Trophoblast cell (in vitro differentiated cells and primary cell): ENCODE measurements at regions not wholly inside any gene's neighbourhood (a gene's known extent, or its start where the extent isn't known, plus 50 kb on each side); places are given as distances from the start of the nearest gene placed in this dataset.

Source experiments
- DNase-seq, 2 donors: peaks; one replicate each; pipeline ENCODE4 v3.0.0-alpha.2; 2016
- H2AFZ ChIP-seq: 2 replicates; pipeline ENCODE4 v1.6.1; 2013; ENCODE audit warnings: low read length, moderate library complexity, mild to moderate bottlenecking; ENCODE audit not compliant: insufficient read depth, poor library complexity
- H2AK5ac ChIP-seq: 2 replicates; pipeline ENCODE4 v1.6.1; 2013; ENCODE audit warnings: mild to moderate bottlenecking, low read length
- H2BK120ac ChIP-seq: 2 replicates; pipeline ENCODE4 v1.6.1; 2013; ENCODE audit warnings: low read length, mild to moderate bottlenecking, moderate library complexity; ENCODE audit not compliant: insufficient read depth, poor library complexity
- H2BK12ac ChIP-seq: 2 replicates; pipeline ENCODE4 v1.6.1; 2013; ENCODE audit warnings: mild to moderate bottlenecking, low read length, moderate library complexity
- H2BK5ac ChIP-seq: 2 replicates; pipeline ENCODE4 v1.6.1; 2013; ENCODE audit warnings: low read length, low read depth, moderate library complexity, mild to moderate bottlenecking; ENCODE audit not compliant: poor library complexity
- H3K14ac ChIP-seq: 2 replicates; pipeline ENCODE4 v1.6.1; 2013; ENCODE audit warnings: mild to moderate bottlenecking, low read length
- H3K18ac ChIP-seq: 2 replicates; pipeline ENCODE4 v1.6.1; 2013; ENCODE audit warnings: mild to moderate bottlenecking, low read length
- H3K23ac ChIP-seq: 2 replicates; pipeline ENCODE4 v1.6.1; 2013; ENCODE audit warnings: low read length
- H3K27ac ChIP-seq: 2 replicates; pipeline ENCODE4 v1.5.1; 2013; ENCODE audit warnings: low read depth, mild to moderate bottlenecking, inconsistent platforms, low read length, moderate library complexity
- H3K27me3 ChIP-seq: 2 replicates; pipeline ENCODE4 v1.6.1; 2013; ENCODE audit warnings: inconsistent platforms, mild to moderate bottlenecking, low read length, moderate library complexity; ENCODE audit not compliant: insufficient read depth
- H3K36me3 ChIP-seq, 2 experiments: 1 replicate in 1 of 2; 2 replicates in 1 of 2; pipeline ENCODE4 v1.6.1; 2013; ENCODE audit warnings: low read length in 2 of 2, mild to moderate bottlenecking in 2 of 2, moderate library complexity in 1 of 2; ENCODE audit not compliant: insufficient read depth in 2 of 2, control insufficient read depth in 1 of 2
- H3K4ac ChIP-seq: 2 replicates; pipeline ENCODE4 v1.6.1; 2013; ENCODE audit warnings: low read depth, mild to moderate bottlenecking, low read length, moderate library complexity
- H3K4me1 ChIP-seq, 2 experiments: 1 replicate in 1 of 2; 2 replicates in 1 of 2; pipeline ENCODE4 v1.6.1; 2013; ENCODE audit warnings: low read length in 2 of 2, mild to moderate bottlenecking in 2 of 2, moderate library complexity in 1 of 2; ENCODE audit not compliant: insufficient read depth in 2 of 2, control insufficient read depth in 1 of 2
- H3K4me2 ChIP-seq: 2 replicates; pipeline ENCODE4 v1.6.1; 2013; ENCODE audit warnings: inconsistent platforms, mild to moderate bottlenecking, low read length, moderate library complexity
- H3K4me3 ChIP-seq: 2 replicates; pipeline ENCODE4 v1.5.1; 2013; ENCODE audit warnings: mild to moderate bottlenecking, low read depth, low read length, inconsistent platforms
- H3K79me1 ChIP-seq: one replicate; pipeline ENCODE4 v1.6.1; 2013; ENCODE audit warnings: low read length
- H3K79me2 ChIP-seq: 2 replicates; pipeline ENCODE4 v1.6.1; 2013; ENCODE audit warnings: low read length, mild to moderate bottlenecking; ENCODE audit not compliant: control insufficient read depth, insufficient read depth, poor library complexity
- H3K9ac ChIP-seq: 2 replicates; pipeline ENCODE4 v1.6.1; 2013; ENCODE audit warnings: mild to moderate bottlenecking, low read length
- H3K9me3 ChIP-seq: 2 replicates; pipeline ENCODE4 v1.6.1; 2013; ENCODE audit warnings: low read depth, mild to moderate bottlenecking, control low read depth, inconsistent platforms, low read length; ENCODE audit not compliant: insufficient read depth
- H4K12ac ChIP-seq: 2 replicates; pipeline ENCODE4 v1.6.1; 2013; ENCODE audit warnings: low read depth, mild to moderate bottlenecking, low read length, moderate library complexity
- H4K8ac ChIP-seq: 2 replicates; pipeline ENCODE4 v1.6.1; 2013; ENCODE audit warnings: low read depth, mild to moderate bottlenecking, low read length, moderate library complexity
- H4K91ac ChIP-seq: one replicate; pipeline ENCODE4 v1.6.1; 2013; ENCODE audit warnings: low read depth, mild to moderate bottlenecking, low read length, moderate library complexity
- WGBS: extraction: QIAGEN DNeasy Blood & Tissue Kit; methylation state at CpG from one replicate; pipeline ENCODE4 v1.1.7; 2013; ENCODE audit warnings: missing lambda C conversion rate; ENCODE audit not compliant: insufficient read length, insufficient coverage; ENCODE audit errors: extremely low coverage; 5-methylcytosine and 5-hydroxymethylcytosine counted together

GRCh38 chr7:156001496-156002260 lies 189.4 kb upstream of the SHH start:
- H3K23ac ChIP-seq = no peak overlapping the region
- H3K4ac ChIP-seq = no peak overlapping the region
- no peak overlapping the region for H2BK5ac ChIP-seq
- H3K4me2 ChIP-seq = no peak overlapping the region
- H4K91ac ChIP-seq = no peak overlapping the region
- H2BK120ac ChIP-seq = no peak overlapping the region
- no peaks in the 10 kb centered on the region for H3K36me3 ChIP-seq
- H2AK5ac ChIP-seq = no peak overlapping the region
- H2AFZ ChIP-seq = no peak overlapping the region
- H3K18ac ChIP-seq = no peak overlapping the region
- H4K8ac ChIP-seq = no peak overlapping the region
- no peak overlapping the region for H3K4me3 ChIP-seq
- H3K27ac ChIP-seq = no peak overlapping the region
- H3K14ac ChIP-seq = no peak overlapping the region
- no CpG with 5 or more reads among the region's 25 CpGs for WGBS
- H3K79me1 ChIP-seq = no peaks in the 10 kb centered on the region
- H3K4me1 ChIP-seq = no peaks in the 10 kb centered on the region
- H3K9ac ChIP-seq = no peak overlapping the region
- H2BK12ac ChIP-seq = no peak overlapping the region
- H3K9me3 ChIP-seq = no peaks in the 10 kb centered on the region
- no peak for DNase-seq
- no peaks in the 10 kb centered on the region for H3K27me3 ChIP-seq
- no peak overlapping the region for H4K12ac ChIP-seq
- H3K79me2 ChIP-seq = no peaks in the 10 kb centered on the region

- H3K18ac ChIP-seq = no peak overlapping the region
- no peak overlapping the region for H3K4me3 ChIP-seq
- no peak overlapping the region for H3K9ac ChIP-seq
- H3K27me3 ChIP-seq = no peaks in the 10 kb centered on the region
- H2BK12ac ChIP-seq = no peak overlapping the region
- H3K36me3 ChIP-seq = no peaks in the 10 kb centered on the region
- H2AFZ ChIP-seq = no peak overlapping the region
- no peak overlapping the region for H2AK5ac ChIP-seq
- H4K8ac ChIP-seq = no peak overlapping the region
- H3K23ac ChIP-seq = no peak overlapping the region
- H4K12ac ChIP-seq = no peak overlapping the region
- no peaks in the 10 kb centered on the region for H3K4me1 ChIP-seq
- H3K4me2 ChIP-seq = no peak overlapping the region
- DNase-seq = no peak
- no peaks in the 10 kb centered on the region for H3K79me2 ChIP-seq
- H2BK5ac ChIP-seq = no peak overlapping the region
- H3K4ac ChIP-seq = no peak overlapping the region
- no peaks in the 10 kb centered on the region for H3K9me3 ChIP-seq
- no peak overlapping the region for H4K91ac ChIP-seq
- H3K14ac ChIP-seq = no peak overlapping the region
- no peak overlapping the region for H3K27ac ChIP-seq
- no peaks in the 10 kb centered on the region for H3K79me1 ChIP-seq
- no CpG with 5 or more reads among the region's 27 CpGs for WGBS
- H2BK120ac ChIP-seq = no peak overlapping the region
Measured at GRCh38 chr7:156000601-156001396, 188.5 kb upstream of the SHH start.

DNA sequence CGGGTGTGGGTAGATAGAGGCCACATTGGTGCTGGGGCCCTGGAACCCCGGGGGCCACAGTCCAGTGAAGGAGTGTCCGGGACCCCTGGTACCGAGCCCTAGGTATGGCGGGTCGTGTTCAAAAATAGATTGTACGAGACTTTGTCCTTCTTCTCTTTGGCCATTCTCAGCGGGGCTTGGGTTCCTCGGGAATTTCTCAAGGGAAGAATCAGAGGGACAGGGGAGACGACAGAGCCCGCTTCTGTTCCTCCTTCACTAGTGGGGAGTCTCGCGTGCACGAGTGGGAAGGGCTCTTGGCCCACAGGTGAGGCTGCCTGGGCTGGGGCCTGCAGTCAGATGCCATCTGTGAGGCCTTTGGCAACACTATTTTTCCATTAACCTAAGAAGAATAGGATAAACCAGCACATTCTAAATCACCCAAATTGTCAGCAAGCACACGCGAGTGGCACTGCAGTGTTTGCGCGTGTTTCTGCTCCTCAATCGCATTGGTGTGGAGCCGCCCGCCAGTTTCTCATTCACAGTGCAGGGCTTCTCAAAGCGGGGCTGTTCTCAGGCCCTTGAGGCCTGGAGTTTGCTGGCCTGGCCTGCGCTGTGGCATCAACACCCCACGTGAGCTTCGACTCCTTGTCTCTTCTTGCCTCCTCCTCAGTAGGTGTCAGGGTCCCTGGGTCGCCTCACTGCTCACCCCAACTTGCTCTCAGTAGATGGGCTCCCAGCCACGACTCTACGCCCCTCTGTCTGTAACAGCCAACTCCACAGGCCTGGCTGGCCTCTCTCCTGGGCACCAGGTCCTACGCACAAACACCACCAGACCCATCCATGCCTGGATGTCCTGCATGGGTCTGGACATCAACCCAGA lies 187.6 kb upstream of the SHH start:
- Histone ChIP-seq H3K36me3 (no peaks in the 10 kb centered on the region), H2BK120ac (no peak overlapping the region), H3K27me3 (no peaks in the 10 kb centered on the region), H3K79me1 (no peaks in the 10 kb centered on the region), H3K4me2 (no peak overlapping the region), H3K4me1 (no peaks in the 10 kb centered on the region), H3K79me2 (no peaks in the 10 kb centered on the region), H3K4ac (no peak overlapping the region), H2AK5ac (no peak overlapping the region), H3K14ac (no peak overlapping the region), H3K9me3 (no peaks in the 10 kb centered on the region), H3K9ac (no peak overlapping the region), H3K18ac (no peak overlapping the region), H2BK5ac (no peak overlapping the region), H2BK12ac (no peak overlapping the region), H3K27ac (no peak overlapping the region), H4K8ac (no peak overlapping the region), H3K23ac (no peak overlapping the region), H2AFZ (no peak overlapping the region), H4K91ac (no peak overlapping the region), H3K4me3 (no peak overlapping the region), H4K12ac (no peak overlapping the region)
- no peak for DNase-seq
- WGBS = no CpG with 5 or more reads among the region's 29 CpGs

- no peak overlapping the region for H3K4me2 ChIP-seq
- no peaks in the 10 kb centered on the region for H3K79me2 ChIP-seq
- no peak overlapping the region for H4K91ac ChIP-seq
- no peaks in the 10 kb centered on the region for H3K36me3 ChIP-seq
- no CpG with 5 or more reads among the region's 25 CpGs for WGBS
- H3K4me3 ChIP-seq = no peak overlapping the region
- no peak overlapping the region for H3K9ac ChIP-seq
- H3K79me1 ChIP-seq = no peaks in the 10 kb centered on the region
- H4K8ac ChIP-seq = no peak overlapping the region
- H3K23ac ChIP-seq = no peak overlapping the region
- no peak overlapping the region for H3K27ac ChIP-seq
- no peaks in the 10 kb centered on the region for H3K4me1 ChIP-seq
- no peak overlapping the region for H3K18ac ChIP-seq
- no peak overlapping the region for H2AFZ ChIP-seq
- H3K9me3 ChIP-seq = peaks cover 2% of the 10 kb centered on the region
- H2BK12ac ChIP-seq = no peak overlapping the region
- H4K12ac ChIP-seq = no peak overlapping the region
- DNase-seq = no peak
- no peak overlapping the region for H3K4ac ChIP-seq
- no peaks in the 10 kb centered on the region for H3K27me3 ChIP-seq
- H2AK5ac ChIP-seq = no peak overlapping the region
- no peak overlapping the region for H3K14ac ChIP-seq
- H2BK120ac ChIP-seq = no peak overlapping the region
- H2BK5ac ChIP-seq = no peak overlapping the region
Measured at GRCh38 chr7:155998766-155999630, 186.7 kb upstream of the SHH start.
